Sigmoid colon (tissue), 6 donors: ENCODE measurements at regions not wholly inside any gene's neighbourhood (a gene's known extent, or its start where the extent isn't known, plus 50 kb on each side); places are given as distances from the start of the nearest gene placed in this dataset.

Experiments
- DNase-seq: peaks from one replicate; pipeline ENCODE4 v3.0.0-alpha.2; 2019
- H3K27ac ChIP-seq, 4 donors: fragments of 200-600 bp; sonication (generic); one replicate each; pipeline ENCODE4 v1.5.1; 2016 to 2019; ENCODE audit warnings: mild to moderate bottlenecking in 1 of 4
- H3K27me3 ChIP-seq, 3 donors: fragments of 200-600 bp; sonication (generic); one replicate each; pipeline ENCODE4 v1.5.1; 2019; ENCODE audit warnings: mild to moderate bottlenecking in 1 of 3
- H3K36me3 ChIP-seq, 4 donors: fragments of 200-600 bp; sonication (generic); one replicate each; pipeline ENCODE4 v1.5.1; 2016 to 2019
- H3K4me1 ChIP-seq, 4 donors: fragments of 200-600 bp; sonication (generic); one replicate each; pipeline ENCODE4 v1.5.1; 2017 to 2019
- H3K4me3 ChIP-seq, 4 donors: fragments of 200-600 bp; sonication (generic); one replicate each; pipeline ENCODE4 v1.5.1; 2017 to 2019; ENCODE audit warnings: mild to moderate bottlenecking in 2 of 4, moderate library complexity in 1 of 4
- H3K9me3 ChIP-seq, 4 donors: fragments of 200-600 bp in 3 of 4; sonication (generic) in 3 of 4; one replicate each; pipeline versions ENCODE4 v1.5.1 to v1.6.1; 2013 to 2019
- EP300 ChIP-seq, 4 donors: sonication (generic); formaldehyde crosslinking; IDR thresholded peaks; one replicate each; pipeline ENCODE4 v1.6.1; 2017; ENCODE audit warnings: antibody characterized with exemption in 4 of 4
- POLR2A ChIP-seq, 2 donors: fragments of 450-650 bp; IDR thresholded peaks; one replicate each; pipeline ENCODE4 v1.6.1; 2016; ENCODE audit warnings: antibody characterized with exemption in 2 of 2, mild to moderate bottlenecking in 2 of 2, moderate library complexity in 2 of 2
- POLR2AphosphoS5 ChIP-seq, 4 donors: sonication (generic); formaldehyde crosslinking; IDR thresholded peaks; one replicate each; pipeline ENCODE4 v1.6.1; 2017; ENCODE audit warnings: antibody characterized with exemption in 4 of 4
- WGBS, 2 donors: extraction: QIAGEN DNeasy Blood & Tissue Kit; methylation state at CpG; one replicate each; pipeline ENCODE4 v1.1.7; 2013; 5-methylcytosine and 5-hydroxymethylcytosine counted together
- intact Hi-C: fragments of 100-400 bp; cut with DNase I; formaldehyde crosslinking; loops from one replicate; pipeline ENCODE4 v1.15.1; 2023
- TF ChIP-seq, protein P1 (sequence below), 4 experiments: fragments of 450-650 bp in 3 of 4; fragments of 200-600 bp in 1 of 4; IDR thresholded peaks; one replicate each; pipeline ENCODE4 v1.5.1; 2016 to 2019; ENCODE audit warnings: antibody characterized with exemption in 4 of 4, mild to moderate bottlenecking in 3 of 4, moderate library complexity in 2 of 4
- donor health status: healthy with polysubstance abuse.
- donor health status: healthy.

- DNase-seq = no peak
- TF ChIP-seq, protein P1, sequence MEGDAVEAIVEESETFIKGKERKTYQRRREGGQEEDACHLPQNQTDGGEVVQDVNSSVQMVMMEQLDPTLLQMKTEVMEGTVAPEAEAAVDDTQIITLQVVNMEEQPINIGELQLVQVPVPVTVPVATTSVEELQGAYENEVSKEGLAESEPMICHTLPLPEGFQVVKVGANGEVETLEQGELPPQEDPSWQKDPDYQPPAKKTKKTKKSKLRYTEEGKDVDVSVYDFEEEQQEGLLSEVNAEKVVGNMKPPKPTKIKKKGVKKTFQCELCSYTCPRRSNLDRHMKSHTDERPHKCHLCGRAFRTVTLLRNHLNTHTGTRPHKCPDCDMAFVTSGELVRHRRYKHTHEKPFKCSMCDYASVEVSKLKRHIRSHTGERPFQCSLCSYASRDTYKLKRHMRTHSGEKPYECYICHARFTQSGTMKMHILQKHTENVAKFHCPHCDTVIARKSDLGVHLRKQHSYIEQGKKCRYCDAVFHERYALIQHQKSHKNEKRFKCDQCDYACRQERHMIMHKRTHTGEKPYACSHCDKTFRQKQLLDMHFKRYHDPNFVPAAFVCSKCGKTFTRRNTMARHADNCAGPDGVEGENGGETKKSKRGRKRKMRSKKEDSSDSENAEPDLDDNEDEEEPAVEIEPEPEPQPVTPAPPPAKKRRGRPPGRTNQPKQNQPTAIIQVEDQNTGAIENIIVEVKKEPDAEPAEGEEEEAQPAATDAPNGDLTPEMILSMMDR (IDR thresholded peaks at IDR 0.05) = no peak
- TF ChIP-seq POLR2A (IDR thresholded peaks at IDR 0.05) (no peak), POLR2AphosphoS5 (IDR thresholded peaks at IDR 0.05) (no peak), EP300 (IDR thresholded peaks at IDR 0.05) (no peak)
- 67 to 72% methylated on average over 3 of the region's 3 CpGs for WGBS, 2 donors
- Histone ChIP-seq H3K4me1 (no peaks in the 10 kb centered on the region), H3K4me3 (no peak overlapping the region), H3K9me3 (no peaks in the 10 kb centered on the region), H3K27me3 (peaks cover 0 to 4% (median 0%) of the 10 kb centered on the region in 3 donors), H3K36me3 (no peaks in the 10 kb centered on the region), H3K27ac (no peak overlapping the region)
- intact Hi-C loops = no loop called here
Measured at GRCh38 chr13:30047154-30047874, 196.9 kb upstream of the UBL3 start.

DNA sequence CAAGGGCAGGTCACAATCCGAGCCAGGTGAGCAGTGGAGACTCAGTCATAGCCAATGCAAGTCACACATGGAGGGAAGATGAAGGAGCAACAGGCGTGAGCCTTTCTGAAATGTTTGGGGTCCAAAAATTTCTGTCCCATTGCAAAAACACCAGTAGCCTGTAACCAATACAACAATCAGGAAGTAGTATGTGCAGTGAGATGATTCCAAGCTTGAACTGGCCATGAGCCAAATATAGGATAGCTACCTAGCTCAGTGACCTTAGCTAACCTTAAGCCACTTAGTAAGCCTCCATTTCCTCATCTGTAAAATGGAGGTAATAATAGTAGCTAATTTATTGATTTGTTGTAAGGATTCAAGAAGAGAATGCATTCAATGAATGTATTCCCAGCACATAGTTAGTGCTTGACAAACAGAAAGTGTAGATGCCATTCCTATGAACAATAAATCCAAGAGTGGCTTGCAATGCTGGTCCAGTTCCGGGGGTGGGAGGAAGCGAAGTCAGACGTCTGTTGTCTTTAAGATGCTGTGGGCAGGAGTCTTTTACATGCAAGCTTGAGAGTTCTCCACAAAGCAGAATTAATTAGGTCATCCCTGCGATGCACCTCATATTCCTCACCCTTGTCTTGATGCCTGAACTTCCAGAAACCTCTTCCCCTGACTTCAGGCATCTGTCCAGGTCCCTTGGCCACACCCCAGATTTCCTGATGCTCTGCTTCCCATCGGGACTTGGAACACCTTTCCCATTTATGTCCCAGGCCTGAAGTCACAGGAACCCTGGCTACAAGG is 195.7 kb upstream of the UBL3 start:
- H3K36me3 ChIP-seq = no peaks in the 10 kb centered on the region
- no peaks in the 10 kb centered on the region for H3K9me3 ChIP-seq
- H3K27me3 ChIP-seq = no peaks in the 10 kb centered on the region
- H3K4me3 ChIP-seq = no peak overlapping the region
- H3K27ac ChIP-seq = no peak overlapping the region
- no peak for TF ChIP-seq POLR2A (IDR thresholded peaks at IDR 0.05)
- no peak for TF ChIP-seq EP300 (IDR thresholded peaks at IDR 0.05)
- TF ChIP-seq, protein P1 (IDR thresholded peaks at IDR 0.05) = no peak
- TF ChIP-seq POLR2AphosphoS5 (IDR thresholded peaks at IDR 0.05) = no peak
- intact Hi-C loops = no loop called here
- no peaks in the 10 kb centered on the region for H3K4me1 ChIP-seq
- DNase-seq = no peak
- WGBS, 2 donors = 79 to 84% methylated on average over 7 of the region's 7 CpGs

- Histone ChIP-seq H3K36me3 (no peaks in the 10 kb centered on the region), H3K9me3 (no peaks in the 10 kb centered on the region), H3K27me3 (no peaks in the 10 kb centered on the region), H3K4me1 (no peaks in the 10 kb centered on the region), H3K4me3 (no peak overlapping the region), H3K27ac (no peak overlapping the region)
- 32 to 68% methylated on average over 1 of the region's 1 CpG for WGBS, 2 donors
- no peak for DNase-seq
- TF ChIP-seq POLR2A (IDR thresholded peaks at IDR 0.05) = no peak
- TF ChIP-seq POLR2AphosphoS5 (IDR thresholded peaks at IDR 0.05) = no peak
- no peak for TF ChIP-seq EP300 (IDR thresholded peaks at IDR 0.05)
- TF ChIP-seq, protein P1 (IDR thresholded peaks at IDR 0.05) = no peak
- intact Hi-C loops = no loop called here
Measured at GRCh38 chr13:30044932-30045331, 194.5 kb upstream of the UBL3 start.

DNA sequence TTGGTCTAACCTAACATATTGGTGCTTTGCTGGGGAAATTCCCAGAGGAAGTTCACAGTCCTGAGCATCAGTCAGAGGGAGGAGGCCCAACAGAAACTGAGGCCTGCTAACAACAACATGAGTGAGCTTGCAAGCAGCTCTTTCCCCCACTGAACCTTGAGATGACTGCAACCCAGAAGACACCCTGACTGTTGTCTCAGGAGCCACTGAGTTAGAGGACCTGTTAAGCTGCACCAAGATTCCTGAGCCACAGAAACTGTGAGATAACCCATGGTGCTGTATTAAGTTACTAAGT is 193.2 kb upstream of the UBL3 start:
- Histone ChIP-seq H3K36me3 (no peaks in the 10 kb centered on the region), H3K4me1 (no peaks in the 10 kb centered on the region), H3K27me3 (no peaks in the 10 kb centered on the region), H3K27ac (no peak overlapping the region), H3K9me3 (no peaks in the 10 kb centered on the region), H3K4me3 (no peak overlapping the region)
- intact Hi-C loops = no loop called here
- TF ChIP-seq, protein P1 (IDR thresholded peaks at IDR 0.05) = no peak
- TF ChIP-seq POLR2AphosphoS5 (IDR thresholded peaks at IDR 0.05) (no peak), EP300 (IDR thresholded peaks at IDR 0.05) (no peak), POLR2A (IDR thresholded peaks at IDR 0.05) (no peak)
- DNase-seq = no peak
